Fibroblast of skin of right biceps (primary cell): ENCODE measurements at regions not wholly inside any gene's neighbourhood (a gene's known extent, or its start where the extent isn't known, plus 50 kb on each side); places are given as distances from the start of the nearest gene placed in this dataset.

Experiments
- DNase-seq: peaks from one replicate; pipeline ENCODE4 v3.0.0-alpha.2; 2013

DNA sequence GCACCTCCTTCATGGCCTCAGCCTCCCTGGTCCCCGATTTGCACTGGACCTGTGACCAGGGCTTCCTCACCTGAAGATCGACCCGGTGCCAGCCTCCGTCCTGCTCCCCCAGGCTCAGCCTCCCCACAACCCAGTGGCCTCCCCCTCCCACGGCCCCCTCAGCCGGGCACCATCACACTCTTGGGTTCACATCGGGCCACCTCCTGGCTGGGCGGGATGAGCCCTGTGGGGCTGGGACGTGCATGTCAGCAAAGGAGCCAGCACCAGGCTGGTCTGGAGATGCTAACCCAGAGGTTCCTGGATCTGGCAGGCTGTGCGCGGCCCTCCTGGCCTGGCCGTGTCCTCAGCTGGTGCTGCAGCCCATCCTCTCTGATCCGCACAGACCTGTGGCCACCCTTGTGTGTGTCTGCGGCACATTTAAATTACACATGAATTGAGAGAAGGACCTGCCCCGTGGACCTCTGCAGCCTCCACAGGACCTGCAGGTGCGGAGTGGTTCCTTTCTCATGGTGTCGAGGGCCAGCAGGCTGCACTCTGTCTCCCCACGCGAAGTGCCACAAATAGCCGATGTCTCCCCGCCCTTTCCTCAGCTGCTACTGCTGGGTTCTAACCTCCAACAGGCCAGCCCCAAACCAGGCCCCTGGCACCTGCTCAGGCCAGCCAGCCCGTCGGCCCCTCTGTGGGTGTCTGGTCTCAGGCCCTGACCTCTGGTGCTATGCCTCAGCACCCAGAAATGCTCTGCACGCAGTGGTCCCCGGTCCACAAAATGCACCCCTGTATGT is 237.5 kb downstream of the ERMARD start:
- no peak for DNase-seq

DNA sequence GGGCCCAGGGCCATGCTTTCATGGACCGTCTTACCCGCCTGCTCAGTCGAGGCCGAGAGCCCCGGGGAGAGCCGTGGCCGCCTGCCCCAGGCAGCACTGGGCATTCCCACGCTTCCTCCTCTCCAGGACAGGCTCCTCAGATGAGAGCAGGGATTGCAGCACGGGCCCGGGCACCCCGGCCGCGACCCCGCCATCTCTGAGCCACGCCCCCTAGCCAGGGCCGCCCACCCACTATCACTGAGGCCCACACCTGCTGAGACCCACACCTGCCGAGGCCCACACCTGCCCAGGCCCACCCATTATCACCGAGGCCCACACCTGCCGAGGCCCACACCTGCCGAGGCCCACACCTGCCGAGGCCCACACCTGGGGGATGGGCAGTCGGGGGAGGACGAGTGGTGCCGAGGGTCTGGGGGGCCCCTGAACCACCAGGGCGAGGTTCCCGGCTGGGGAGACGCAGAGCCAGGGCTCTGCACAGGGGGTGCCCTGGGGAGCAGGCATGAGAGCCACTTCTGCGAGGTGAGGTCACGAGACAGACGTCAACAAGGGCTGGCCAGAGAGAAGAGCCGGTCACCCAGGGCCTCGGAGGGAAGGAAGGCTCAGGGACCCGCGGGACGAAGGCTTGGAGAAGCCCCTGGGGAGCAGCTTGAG is 235.6 kb downstream of the ERMARD start:
- no peak for DNase-seq

DNA sequence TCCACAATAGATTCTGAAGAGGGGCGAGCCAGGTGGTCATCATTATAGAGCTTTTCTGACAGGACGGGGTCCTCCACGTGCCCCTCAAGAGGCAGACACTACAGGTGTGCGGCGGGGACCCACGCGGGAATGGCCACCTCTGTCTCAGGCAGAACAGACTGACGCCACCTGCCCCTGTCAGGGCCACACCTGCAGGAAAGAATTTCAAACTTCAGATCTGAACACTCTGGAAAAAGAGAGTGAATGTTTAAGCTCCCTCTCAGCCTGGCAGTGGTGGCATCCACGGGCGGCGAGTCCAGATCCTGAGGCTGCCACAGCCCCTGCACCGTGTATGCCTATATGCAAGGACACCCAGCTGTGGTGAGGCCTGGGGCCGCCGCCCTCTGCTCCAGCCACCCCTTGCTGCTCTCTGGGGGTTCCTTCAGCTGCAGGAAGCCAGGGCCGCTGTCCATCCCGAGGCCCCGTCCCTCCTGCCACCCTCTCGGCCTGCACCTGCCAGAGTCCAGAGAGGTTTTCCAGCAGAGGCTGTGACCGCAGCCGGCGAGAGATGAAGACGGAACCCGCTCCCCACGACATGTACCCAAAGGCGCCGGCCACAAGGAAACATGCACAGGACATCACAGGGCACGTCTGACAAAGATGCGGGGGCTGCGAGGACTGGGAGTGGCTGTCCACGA is 234.9 kb downstream of the ERMARD start:
- no peak for DNase-seq

DNA sequence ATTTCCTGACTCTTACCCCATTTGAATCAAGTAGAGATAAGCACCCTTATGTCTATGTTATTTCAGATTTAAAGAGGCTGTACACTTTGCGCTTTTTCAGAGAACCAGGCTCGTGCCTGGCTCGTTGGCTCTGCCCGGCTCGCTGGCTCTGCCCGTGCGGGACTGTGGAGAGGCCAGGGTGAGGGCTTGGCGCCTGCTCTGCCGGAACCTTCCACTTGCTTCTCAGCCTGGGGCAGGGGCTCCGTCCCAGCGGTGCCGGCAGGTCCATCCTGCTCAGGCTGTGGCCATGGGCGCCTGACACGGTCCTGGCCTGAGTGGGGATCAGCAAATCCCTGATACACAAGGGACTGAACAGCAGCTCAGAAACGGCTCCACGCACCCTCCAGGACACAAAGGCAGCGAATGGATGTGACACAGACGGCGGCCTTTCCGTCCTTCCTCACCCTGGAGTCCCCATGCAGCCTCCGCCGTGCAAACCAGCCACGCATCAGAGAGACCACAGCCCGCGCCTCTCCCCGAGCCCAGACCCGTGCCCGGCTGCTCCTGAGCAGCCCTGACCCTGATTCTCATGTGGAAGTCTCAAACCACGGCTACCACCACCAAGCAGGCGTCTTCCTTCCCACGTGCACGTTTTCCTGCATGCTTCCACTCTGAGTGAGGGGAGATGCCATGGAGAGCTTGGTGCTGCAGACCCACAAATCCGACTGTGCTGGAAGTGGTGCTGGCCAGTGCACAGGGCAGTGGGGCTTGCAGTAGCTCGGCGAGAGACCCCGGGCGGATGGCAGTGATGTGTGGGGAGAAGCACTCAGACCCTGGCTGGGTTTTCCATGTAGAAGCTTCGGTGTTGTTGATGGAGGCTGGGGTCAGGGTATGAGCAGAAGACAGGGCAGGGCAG is 233.9 kb downstream of the ERMARD start:
- DNase-seq: no peak

DNA sequence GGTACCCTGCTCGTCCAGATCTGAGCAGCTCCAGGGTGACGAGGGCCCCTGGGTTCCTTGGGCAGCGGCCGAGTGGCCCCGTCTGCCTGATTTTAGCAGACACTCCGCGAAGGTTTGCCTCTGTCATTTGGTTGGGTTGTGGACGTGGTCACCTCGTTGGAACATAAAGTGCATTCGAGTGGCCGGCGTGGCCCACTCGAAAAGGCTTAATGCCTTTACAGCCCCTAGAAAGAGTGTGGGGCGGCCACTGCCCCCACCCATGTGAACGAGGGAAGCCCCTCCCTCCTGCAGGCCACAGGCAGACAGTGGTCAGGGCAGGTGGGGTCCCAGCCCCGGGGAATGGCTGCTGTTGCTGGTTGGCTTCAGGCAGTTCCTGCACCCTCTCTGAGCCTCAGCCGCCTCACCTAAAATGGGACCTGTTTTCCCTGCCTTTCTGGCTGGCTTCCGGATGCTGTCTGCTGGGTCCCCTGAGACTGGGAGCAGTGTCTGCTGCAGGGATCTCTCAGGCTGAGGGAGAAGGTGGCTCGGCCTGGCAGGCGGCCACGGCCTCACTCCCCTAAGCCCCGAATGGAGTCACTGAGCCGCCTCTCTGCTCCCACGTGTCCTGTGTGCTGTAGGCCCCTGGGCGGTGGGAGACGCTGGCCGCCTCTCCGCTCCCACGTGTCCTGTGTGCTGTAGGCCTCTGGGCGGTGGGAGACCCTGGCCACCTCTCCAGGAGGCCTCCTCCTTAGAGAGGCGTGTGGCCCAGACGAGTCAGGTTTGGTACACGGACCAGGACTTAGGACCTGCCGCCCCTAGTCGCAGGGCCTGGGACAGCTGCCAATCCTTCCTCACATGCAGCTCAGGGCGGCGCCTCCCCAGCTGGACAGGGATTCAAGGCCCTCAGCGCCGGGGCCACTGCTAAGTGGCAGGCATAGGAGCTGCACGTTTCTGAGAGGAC is 233.0 kb downstream of the ERMARD start:
- no peak for DNase-seq

DNA sequence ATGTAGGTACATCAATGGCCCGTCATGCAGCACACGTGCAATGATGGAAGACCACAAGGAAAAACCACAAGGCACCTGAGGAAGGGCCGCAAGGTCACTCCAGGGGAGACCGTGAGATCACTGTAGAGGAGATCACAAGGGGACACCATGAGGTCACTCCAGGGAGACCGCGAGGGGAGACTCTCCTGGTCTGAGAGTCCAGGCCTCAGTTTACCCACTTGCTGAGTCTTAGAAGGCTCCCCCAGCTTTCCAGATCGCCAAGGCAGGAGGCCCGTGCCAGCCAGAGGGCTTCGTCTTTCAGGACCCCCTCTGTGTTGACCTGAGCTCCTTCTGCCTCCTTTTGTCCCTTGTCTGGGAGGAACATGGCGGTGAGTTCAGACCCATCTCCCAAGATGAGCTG is 232.2 kb downstream of the ERMARD start:
- DNase-seq: no peak

DNA sequence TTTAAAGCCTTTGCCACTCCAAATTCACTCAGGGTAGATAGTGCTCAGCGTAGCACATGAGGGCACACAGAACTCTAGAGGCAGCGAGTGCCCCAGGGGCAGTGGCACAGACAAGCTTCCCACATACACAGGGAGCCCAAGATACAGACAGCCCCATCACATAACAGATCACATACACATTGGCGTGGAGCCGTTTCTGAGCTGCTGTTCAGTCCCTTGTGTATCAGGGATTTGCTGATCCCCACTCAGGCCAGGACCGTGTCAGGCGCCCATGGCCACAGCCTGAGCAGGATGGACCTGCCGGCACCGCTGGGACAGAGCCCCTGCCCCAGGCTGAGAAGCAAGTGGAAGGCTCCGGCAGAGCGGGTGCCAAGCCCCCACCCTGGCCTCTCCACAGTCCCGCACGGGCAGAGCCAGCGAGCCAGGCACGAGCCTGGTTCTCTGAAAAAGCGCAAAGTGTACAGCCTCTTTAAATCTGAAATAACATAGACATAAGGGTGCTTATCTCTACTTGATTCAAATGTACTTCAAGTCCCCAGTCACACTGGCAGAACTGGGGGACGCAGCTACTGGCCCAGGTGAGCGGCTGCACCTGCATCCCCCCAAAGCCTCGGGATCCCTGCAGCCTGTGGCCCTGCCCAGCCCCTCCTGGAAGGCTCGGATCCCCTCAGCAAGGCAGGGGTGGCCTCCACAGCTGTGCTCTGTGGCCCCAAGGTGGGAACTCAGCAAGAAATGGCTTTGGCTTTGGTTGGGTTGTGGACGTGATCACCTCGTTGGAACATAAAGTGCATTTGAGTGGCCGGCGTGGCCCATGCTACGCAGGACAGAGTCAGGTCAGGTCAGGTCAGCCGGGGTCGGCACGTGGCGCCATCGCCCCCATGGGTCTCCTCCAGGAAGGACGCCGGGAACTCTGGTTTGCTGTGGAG is 231.3 kb downstream of the ERMARD start:
- no peak for DNase-seq

DNA sequence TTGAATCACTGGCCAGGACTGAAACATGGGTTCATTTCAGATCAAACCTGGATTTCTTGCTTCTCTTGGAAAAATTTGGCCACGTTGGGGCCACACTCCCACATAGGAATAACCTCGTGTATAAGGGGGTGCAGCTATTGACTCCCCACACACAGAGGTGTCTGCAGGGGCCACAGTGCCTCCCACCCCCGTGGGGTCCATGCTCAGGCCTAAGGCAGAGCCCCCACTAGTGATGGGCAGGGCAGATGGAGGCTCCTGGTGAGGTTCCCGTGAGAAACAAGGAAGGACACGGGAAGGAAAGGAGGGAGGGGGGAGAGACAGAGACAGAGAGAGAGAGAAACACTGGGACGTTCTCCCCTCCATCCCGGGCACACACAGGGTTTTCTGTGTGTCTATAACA is 230.5 kb downstream of the ERMARD start:
- no peak for DNase-seq

DNA sequence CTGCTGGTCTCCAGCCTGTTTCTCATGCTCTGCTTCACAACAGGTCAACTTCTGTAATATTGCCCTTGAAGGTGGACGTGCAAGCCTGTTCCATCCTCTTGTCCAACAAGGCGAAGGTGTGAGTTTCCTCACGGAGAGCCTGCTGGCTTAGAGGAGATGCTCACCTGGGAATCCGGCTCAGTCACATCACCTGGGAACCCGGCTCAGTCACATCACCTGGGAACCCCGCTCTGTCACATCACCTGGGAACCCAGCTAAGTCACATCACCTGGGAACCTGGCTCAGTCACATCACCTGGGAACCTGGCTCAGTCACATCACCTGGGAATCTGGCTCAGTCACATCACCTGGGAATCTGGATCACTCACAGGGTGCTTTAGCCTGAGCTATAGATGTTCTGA is 230.1 kb downstream of the ERMARD start:
- no peak for DNase-seq

DNA sequence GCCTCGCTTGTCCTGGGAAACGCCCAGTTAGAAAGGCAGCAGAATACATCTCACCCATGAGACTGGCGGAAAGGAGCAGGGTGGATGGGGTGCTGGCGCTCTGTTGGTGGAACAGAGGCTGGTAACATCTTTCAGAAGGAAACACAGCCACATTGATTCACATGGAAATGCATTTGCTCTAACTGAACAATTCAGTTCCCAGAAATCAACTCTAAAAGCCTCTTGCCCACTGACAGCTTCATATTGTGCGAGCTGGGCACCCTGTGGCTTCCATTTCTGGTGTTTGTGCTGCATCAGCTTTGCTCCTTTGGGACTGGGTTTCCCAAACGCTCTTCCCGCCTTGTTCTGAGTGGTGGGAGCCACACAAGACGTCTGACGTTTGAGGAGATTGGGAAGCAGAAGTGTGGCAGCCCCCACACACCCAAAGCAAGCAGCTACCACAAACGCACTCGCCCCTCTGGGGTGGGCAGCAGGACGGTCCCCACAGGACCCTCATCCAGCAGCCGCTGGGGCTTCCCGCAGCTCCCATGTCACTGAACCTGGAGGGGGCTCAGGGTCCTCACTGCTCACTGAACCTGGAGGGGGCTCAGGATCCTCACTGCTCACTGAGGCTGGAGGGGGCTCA is 229.5 kb downstream of the ERMARD start:
- no peak for DNase-seq

DNA sequence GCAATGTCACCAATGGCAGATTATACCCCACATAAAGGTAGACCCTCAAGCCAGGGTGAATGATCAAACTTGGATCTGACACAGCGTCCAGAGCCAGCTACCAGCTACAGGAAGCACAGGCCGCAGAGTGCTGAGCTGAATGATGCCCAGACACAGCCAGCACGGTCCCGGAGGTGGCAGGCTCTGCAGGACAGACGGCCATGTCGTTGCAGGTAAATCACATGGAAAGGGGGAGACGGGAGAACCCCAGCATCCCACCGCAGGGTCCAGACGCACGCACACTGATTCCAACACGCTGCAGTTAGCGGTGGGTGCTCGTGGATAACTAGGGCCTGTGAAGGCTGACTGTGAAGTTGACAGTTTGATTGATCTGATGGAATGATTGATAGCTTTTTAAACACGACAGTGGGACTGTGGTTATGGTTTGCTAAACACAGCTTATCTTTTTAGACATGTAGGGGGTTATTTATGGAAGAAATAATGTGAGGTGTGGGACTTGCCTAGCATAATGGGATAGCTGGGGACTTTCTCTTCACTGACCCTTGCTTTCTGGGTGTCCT is 228.5 kb downstream of the ERMARD start:
- no peak for DNase-seq

DNA sequence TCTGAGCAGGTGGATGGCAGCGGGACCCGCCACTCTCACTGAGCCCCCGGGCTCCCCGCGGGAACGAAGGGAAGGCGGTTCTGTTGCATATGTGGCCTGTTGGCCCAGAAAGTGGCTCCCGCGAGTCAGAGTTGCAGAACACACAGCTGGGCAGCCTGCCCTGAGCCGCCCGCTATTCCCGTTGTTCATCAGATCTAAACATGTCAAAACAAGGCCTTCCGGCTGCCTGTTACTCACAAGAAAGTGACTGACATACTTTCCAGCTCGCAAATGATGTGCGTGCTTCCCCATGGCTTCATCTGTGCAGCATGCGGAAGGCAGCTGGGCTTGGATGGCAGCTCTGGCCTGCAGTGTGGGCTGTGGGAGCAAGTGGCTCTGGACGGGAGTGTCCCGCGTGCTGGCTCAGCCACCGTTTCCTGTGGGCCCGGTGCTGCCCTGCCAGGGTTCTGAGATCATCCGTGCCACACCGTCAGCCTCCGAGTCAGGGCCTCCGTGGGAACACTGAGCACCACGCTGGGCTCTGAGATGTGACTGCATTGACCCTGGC is 227.3 kb downstream of the ERMARD start:
- peak; percentile 17 for DNase-seq

DNA sequence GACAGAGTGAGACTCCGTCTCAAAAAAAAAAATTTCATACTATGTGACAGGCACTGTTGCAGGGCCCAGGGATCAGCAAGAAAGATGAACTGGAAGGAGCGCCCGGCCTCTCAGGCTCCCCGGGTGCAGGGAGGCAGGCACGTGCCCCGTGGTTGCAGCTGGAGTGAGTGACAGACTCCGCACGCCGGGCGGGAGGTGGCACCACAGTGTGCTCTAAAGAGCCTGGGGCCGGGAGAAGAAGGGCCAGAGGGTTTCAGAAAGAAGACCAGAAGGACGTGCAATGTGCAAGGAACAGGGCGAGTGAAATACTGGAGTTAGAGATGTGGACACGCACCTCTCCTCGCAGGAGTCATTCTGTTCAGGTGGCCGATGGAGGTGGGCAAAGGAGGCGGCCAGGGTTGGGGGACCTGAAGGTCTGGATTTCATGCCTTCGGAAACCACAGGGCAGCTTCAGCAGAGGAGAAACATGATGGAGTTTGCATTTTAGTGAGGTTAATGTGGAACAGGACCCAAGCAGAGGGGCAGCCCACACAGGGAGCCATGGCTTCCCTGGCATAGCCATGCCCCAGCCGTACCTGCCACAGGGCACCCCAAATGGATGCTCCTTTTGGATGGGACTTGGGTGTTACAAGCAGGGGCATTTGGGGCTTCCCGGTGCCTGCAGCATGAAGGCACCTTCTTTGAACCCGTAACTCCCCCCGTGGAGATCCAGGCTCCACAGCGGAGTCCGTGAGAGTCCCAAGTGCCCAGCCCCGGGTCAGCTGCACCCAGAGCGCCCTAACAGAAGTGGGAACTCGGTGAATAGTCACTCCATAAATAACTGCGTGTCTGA is 226.2 kb downstream of the ERMARD start:
- no peak for DNase-seq

DNA sequence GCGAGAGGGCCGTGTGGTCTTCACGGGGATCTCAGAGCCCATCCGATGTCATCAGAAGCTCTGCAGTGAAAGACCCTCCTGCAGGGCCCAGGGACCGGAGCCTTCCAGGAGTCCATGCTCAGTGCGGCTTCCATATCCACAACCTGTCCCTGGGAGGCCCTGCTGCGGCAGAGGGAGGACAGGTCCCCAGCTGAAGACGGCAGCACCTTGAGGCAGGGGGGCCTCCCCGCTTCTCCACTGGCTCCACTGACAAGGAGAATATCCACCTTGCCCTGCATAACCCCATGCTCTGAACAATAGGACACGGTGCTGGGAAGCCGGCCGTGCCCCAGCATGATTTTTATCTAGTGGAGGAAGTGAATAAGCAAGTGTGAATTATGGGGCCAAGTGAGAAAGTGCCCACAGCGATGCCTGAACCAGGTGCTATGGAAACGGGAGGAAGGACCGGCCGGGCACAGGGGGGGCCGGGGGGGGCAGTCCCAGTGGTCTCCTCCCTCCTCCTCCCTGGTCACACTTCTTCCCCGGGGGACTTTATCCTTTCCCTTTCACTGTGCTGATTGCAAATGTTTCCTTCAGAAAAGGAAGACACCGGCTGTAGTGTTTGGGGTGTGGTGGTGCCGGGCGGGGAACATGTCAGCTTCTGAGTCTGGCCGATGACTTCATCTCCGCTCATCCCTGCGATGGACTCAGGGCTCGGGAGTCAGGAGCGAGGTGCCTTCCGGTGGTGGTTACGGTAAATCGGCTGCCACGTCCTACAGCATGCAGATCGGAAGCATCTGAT is 225.1 kb downstream of the ERMARD start:
- peak; percentile 17 for DNase-seq

DNA sequence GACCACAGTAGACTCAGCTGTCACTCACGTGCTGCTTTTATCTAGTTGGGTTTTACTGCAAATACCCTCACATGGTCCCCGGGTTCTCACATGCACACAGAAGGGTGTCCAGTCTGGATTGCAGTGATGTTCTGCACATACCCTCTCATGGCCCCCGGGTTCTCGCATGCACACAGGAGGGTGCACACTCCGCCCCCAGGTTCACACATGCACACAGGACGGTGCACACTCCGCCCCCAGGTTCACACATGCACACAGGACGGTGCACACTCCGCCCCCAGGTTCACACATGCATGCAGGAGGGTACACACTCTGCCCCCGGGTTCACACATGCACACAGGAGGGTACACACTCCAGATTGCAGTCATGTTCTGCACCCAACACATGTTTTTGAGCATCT is 224.3 kb downstream of the ERMARD start:
- no peak for DNase-seq

DNA sequence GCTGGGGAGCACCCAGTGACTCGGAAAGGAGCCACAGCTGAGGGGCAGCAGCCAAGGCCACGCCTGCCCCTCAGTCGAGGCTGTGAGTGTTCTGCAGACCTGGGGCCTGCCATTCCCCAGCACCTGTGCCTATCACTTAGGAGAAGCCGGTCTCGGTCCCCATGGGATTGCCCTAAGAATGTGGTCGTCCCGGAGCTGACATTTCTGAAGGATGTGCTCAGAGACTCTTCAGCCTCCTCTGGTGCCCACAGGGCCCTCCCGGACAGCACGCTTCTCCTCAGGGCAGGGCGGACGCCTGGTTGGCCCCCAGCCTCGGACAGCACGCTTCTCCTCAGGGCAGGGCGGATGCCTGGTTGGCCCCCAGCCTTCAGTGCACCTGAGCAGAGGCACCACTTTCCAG is 223.9 kb downstream of the ERMARD start:
- DNase-seq: no peak

DNA sequence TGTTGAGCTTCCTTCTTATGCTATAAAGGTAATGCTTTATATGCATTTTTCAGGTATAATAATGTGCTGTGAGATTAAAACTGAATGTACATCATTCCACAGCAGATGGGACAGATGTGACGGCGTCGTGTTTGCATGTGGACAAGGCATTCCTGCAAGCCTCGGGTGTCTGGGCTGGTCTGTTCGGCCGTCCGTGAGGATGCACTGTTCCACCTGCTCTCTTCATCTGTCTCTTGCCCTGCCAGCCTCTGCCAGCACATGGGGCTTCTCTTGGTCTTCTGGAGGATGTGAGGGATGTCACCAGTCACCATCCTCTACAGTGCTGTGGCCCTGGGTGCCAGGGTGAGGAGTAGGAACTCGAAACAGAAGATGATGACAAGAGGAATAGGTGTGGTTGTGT is 223.2 kb downstream of the ERMARD start:
- DNase-seq: no peak
